Cardiac fibroblast (primary cell): ENCODE measurements at regions not wholly inside any gene's neighbourhood (a gene's known extent, or its start where the extent isn't known, plus 50 kb on each side); places are given as distances from the start of the nearest gene placed in this dataset.

ENCODE experiments used
- DNase-seq, 2 donors: peaks; one replicate each; pipeline versions ENCODE4 v3.0.0 to v3.0.0-alpha.2; 2010; ENCODE audit warnings: low read depth in 2 of 2
- H3K4me3 ChIP-seq, 2 donors: replicated peaks in 1 of 2; 1 replicate in 1 of 2; 2 replicates in 1 of 2; pipeline ENCODE4 v1.5.1; 2011; ENCODE audit warnings: low read depth in 2 of 2, low read length in 2 of 2, mild to moderate bottlenecking in 2 of 2, moderate library complexity in 1 of 2
- TF ChIP-seq, protein P1 (sequence below): IDR thresholded peaks from one replicate; pipeline ENCODE4 v1.5.1; 2011; ENCODE audit warnings: low read depth, mild to moderate bottlenecking, low read length, inconsistent platforms

DNA sequence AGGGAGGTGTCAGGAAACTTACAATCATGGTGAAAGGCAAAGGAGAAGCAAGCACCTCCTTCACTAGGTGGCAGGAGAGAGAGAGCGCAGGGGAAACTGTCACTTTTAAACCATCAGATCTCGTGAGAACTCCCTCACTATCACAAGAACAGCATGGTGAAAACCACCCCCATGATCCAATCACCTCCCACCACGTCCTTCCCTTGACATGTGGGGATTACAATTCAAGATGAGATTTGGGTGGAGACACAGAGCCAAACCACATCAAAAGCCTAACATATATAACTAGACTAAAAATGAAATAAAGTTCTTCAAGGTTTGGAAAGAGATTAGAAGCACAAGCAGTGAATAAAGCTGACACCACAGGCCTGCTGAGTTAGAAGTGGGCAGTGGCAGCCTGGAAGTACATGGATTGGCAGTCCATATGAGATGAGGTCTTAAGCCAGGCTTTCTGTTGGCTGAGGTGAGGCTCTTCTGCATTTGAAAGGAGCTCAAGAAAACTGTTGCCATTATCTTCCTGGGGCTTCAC lies 96.4 kb upstream of the MDFIC start:
- DNase-seq, result no peak
- H3K4me3 ChIP-seq, result no peak overlapping the region
- TF ChIP-seq, protein P1, sequence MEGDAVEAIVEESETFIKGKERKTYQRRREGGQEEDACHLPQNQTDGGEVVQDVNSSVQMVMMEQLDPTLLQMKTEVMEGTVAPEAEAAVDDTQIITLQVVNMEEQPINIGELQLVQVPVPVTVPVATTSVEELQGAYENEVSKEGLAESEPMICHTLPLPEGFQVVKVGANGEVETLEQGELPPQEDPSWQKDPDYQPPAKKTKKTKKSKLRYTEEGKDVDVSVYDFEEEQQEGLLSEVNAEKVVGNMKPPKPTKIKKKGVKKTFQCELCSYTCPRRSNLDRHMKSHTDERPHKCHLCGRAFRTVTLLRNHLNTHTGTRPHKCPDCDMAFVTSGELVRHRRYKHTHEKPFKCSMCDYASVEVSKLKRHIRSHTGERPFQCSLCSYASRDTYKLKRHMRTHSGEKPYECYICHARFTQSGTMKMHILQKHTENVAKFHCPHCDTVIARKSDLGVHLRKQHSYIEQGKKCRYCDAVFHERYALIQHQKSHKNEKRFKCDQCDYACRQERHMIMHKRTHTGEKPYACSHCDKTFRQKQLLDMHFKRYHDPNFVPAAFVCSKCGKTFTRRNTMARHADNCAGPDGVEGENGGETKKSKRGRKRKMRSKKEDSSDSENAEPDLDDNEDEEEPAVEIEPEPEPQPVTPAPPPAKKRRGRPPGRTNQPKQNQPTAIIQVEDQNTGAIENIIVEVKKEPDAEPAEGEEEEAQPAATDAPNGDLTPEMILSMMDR, result no peak

DNA sequence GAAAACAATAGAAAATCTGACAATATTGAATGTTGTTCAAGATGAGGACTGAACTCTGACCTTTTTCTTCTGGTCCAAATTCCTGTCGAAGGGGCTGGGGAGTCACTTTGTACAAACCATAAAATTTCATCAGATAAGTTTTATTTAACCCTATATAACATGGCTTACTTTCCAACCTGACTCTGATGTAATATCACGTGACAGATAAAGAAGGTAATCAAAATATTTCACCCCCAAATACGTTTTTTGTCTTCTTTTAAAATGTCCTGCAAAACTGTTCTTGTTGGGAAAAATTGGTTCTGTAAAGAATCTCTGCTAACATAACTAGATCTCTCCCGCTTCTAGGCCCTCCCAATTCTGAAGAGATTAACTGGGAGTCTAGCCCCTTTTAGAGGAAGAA lies 90.9 kb upstream of the MDFIC start:
- TF ChIP-seq, protein P1, result no peak
- no peak for DNase-seq
- H3K4me3 ChIP-seq, result no peak overlapping the region

DNA sequence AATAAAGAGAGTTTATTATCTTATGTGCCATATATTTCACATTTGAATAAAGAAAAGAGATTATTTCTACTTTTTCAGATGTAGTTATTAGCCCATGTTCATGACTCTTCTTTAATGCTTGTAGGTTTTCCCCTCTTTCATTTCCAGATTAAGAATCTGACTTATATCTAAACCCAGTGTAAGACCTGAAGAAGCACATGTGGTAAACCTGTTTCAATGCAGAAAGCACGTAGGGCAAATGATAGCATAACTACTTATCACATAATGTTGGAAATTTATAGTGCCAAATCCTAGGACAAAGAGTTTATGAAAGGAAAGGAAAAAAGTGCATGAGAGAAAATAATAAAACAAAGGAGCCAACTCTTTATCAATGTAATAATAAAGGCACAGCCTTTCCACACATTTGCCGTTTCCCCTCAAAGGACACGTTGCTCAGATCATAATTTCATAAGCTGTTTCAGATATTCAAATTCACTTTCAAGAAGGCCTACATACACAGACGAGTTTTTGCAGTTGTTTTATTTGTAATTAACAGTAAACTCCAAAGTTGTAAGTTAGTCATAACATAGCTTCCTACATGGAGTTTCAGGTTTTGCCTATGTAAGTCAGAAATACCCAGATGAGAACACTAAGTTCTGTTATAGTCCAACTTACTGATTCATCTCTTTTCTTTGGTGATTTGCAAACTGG lies 88.8 kb upstream of the MDFIC start:
- no peak overlapping the region for H3K4me3 ChIP-seq
- no peak for DNase-seq
- TF ChIP-seq, protein P1, result no peak

DNA sequence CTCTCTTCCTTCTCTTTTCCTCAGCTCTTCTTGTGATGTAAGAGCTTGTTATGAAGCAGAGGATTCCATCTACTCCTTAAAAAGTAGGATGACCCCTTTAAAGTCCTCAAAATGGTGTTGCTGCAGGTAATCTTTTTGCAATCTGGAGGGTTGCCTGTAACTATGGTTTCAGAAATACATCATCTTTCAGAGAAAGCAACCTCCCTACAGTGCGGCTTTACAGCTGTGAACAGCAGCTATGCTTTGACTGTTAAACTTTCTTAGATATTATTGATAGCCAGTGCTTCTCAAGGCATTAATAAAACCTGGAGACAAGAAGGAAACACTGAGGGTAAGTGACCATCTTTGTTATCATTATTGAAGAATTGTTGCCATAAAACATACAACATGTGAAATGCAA lies 86.6 kb upstream of the MDFIC start:
- TF ChIP-seq, protein P1, result no peak
- DNase-seq, result no peak
- no peak overlapping the region for H3K4me3 ChIP-seq

DNA sequence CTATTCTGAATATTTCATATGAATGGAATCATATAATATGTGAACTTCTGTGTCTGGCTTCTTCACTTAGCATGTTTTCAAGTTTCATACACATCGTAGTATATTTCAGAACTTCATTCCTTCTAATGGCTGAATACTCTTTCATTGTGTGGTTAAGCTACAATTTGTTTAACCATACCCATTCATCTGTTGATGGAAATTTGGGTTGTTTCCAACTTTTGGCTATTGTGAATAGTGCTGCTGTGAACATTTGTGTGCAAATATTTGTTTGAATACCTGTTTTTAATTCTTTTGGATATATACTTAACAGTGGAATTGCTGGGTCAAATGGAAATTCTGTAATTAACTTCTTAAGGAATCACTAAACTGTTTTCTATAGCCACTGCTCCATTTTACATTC lies 86.0 kb upstream of the MDFIC start:
- H3K4me3 ChIP-seq, result no peak overlapping the region
- no peak for DNase-seq
- TF ChIP-seq, protein P1, result no peak

DNA sequence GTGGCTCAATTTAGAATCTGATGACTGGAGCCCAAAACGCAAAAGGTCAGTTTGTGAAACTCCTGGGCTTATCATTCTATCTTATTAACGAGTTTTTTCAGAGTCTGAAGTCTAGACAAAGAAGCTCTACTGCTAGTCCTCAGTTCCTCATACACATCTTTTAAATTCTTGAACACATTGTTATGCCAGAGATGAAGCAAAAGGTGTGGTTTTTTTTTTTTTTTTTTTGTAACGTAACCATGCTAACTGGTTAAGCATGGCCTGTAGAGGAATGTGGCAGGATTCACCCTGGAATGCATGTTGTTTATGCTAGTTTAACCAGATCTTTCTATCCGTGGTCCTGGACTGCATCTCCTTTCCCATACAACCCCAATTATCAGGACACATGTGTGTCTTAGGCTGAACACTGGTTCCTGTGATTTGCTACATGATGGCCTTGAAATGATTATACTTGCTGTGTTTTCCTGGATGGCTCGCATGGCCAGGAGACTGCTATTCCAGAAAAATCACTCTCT lies 79.3 kb upstream of the MDFIC start:
- H3K4me3 ChIP-seq, result no peak overlapping the region
- TF ChIP-seq, protein P1, result no peak
- no peak for DNase-seq

DNA sequence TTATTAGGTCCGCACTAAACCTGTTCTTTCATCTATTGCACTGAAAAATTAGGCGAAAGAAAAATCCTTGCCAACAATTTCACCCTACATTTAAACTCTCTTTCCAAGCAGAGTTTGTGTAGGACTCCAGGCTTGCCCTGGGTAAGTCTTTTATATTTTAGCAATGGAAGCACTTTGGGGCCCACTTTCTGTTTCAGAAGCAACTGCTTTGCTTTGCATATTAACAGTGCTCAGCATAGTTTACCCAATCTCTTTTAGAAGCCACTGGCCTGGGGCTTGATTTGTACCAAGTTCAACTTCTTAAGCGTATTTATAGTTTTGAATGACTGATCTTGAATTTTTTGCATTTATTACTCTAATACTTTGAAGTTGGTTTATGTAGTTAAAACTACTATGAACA lies 78.8 kb upstream of the MDFIC start:
- DNase-seq, result no peak
- TF ChIP-seq, protein P1, result no peak
- H3K4me3 ChIP-seq, result no peak overlapping the region
